Lung (tissue), 11 donors: ENCODE measurements at regions not wholly inside any gene's neighbourhood (a gene's known extent, or its start where the extent isn't known, plus 50 kb on each side); places are given as distances from the start of the nearest gene placed in this dataset.

Source experiments
- ATAC-seq: fragments of 200-7000 bp; cut with Tn5 transposase; one replicate; pipeline ENCODE4 v1.9.1; 2020; ENCODE audit warnings: moderate number of reproducible peaks; ENCODE audit not compliant: insufficient read depth, low FRiP score
- DNase-seq, 3 donors: peaks; one replicate each; pipeline ENCODE4 v3.0.0-alpha.2; 2013 to 2017
- H3K27ac ChIP-seq, 2 donors: one replicate each; pipeline ENCODE4 v1.5.1; 2013; ENCODE audit warnings: mild to moderate bottlenecking in 2 of 2, moderate library complexity in 2 of 2, control low read depth in 1 of 2, inconsistent platforms in 1 of 2, low read depth in 1 of 2, low read length in 1 of 2
- H3K27me3 ChIP-seq, 3 donors: one replicate each; pipeline ENCODE4 v1.5.1; 2013; ENCODE audit warnings: low read length in 2 of 3; ENCODE audit not compliant: control insufficient read depth in 3 of 3, insufficient read depth in 3 of 3
- H3K36me3 ChIP-seq, 4 donors: one replicate each; pipeline ENCODE4 v1.5.1; 2013; ENCODE audit warnings: low read length in 4 of 4, mild to moderate bottlenecking in 1 of 4, moderate library complexity in 1 of 4; ENCODE audit not compliant: control insufficient read depth in 4 of 4, insufficient read depth in 4 of 4
- H3K4me1 ChIP-seq, 5 donors: one replicate each; pipeline ENCODE4 v1.5.1; 2013; ENCODE audit warnings: low read length in 5 of 5, mild to moderate bottlenecking in 2 of 5, moderate library complexity in 1 of 5; ENCODE audit not compliant: control insufficient read depth in 5 of 5, insufficient read depth in 5 of 5
- H3K4me3 ChIP-seq: one replicate; pipeline ENCODE4 v1.5.1; 2013; ENCODE audit warnings: mild to moderate bottlenecking, control low read depth, moderate library complexity
- H3K9ac ChIP-seq, 2 donors: one replicate each; pipeline ENCODE4 v1.5.1; 2013; ENCODE audit warnings: low read length in 2 of 2, control low read depth in 1 of 2; ENCODE audit not compliant: insufficient read depth in 1 of 2
- H3K9me3 ChIP-seq, 4 donors: one replicate each; pipeline ENCODE4 v1.5.1; 2013; ENCODE audit warnings: low read length in 3 of 4, mild to moderate bottlenecking in 1 of 4, moderate library complexity in 1 of 4; ENCODE audit not compliant: control insufficient read depth in 4 of 4, insufficient read depth in 3 of 4
- WGBS, 2 donors: extraction: QIAGEN DNeasy Blood & Tissue Kit; methylation state at CpG; one replicate each; pipeline ENCODE4 v1.1.7; 2013; 5-methylcytosine and 5-hydroxymethylcytosine counted together
- TF ChIP-seq, protein P1 (sequence below): IDR thresholded peaks from 2 replicates; pipeline ENCODE4 v1.5.1; 2012; ENCODE audit warnings: mild to moderate bottlenecking; ENCODE audit errors: control extremely low read depth, extremely low read depth
- donor health status: control.
- donor health status: control.
- donor health status: Bipolar disorder and iron deficiency.
- donor health status: healthy.
- donor health status: DM: yes; HTN: yes; CAD: no.

DNA sequence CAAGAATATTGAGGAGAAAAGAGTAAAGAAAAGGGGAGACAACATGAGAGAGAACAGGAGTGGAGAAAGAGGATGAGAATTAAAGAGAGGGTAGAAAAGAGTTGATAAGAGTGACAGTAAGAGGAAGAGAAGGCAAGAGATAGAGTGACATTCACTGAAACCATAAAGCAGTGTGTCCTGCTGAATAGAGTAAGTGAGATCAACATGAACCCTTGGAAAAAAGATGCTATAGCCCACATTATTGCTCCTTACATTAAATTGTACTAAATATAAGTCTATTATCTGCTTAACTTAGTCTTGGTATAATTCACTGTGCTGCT lies 489.5 kb downstream of the SHISA9 start:
- Histone ChIP-seq H3K9me3 (peaks cover 0 to 3% (median 1%) of the 10 kb centered on the region in 4 donors), H3K36me3 (no peaks in the 10 kb centered on the region), H3K4me1 (no peaks in the 10 kb centered on the region), H3K27ac (no peak overlapping the region), H3K4me3 (no peak overlapping the region), H3K27me3 (no peaks in the 10 kb centered on the region), H3K9ac (no peak overlapping the region)
- TF ChIP-seq, protein P1, sequence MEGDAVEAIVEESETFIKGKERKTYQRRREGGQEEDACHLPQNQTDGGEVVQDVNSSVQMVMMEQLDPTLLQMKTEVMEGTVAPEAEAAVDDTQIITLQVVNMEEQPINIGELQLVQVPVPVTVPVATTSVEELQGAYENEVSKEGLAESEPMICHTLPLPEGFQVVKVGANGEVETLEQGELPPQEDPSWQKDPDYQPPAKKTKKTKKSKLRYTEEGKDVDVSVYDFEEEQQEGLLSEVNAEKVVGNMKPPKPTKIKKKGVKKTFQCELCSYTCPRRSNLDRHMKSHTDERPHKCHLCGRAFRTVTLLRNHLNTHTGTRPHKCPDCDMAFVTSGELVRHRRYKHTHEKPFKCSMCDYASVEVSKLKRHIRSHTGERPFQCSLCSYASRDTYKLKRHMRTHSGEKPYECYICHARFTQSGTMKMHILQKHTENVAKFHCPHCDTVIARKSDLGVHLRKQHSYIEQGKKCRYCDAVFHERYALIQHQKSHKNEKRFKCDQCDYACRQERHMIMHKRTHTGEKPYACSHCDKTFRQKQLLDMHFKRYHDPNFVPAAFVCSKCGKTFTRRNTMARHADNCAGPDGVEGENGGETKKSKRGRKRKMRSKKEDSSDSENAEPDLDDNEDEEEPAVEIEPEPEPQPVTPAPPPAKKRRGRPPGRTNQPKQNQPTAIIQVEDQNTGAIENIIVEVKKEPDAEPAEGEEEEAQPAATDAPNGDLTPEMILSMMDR = no peak
- no peak for ATAC-seq
- DNase-seq = no peak

DNA sequence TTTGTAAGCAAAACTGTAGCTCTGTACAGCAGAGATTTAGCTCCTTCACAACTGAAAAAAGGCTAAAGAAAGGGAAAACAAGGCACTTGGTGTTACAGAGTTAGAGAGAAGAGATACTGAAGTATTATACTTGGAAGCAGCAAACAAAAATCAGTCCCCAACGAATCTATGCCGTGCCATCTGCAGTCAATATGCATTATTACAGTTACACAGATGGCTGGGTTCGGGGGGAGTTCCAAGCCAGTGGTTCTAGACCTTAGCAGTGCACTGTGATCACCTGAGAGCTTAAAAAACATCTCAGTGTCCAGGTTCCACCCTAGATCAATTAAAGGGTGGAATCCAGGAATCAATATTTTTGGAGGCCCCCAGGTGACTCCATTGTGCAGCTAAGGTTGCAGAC lies 489.9 kb downstream of the SHISA9 start:
- 77 to 85% methylated on average over 3 of the region's 3 CpGs for WGBS, 2 donors
- TF ChIP-seq, protein P1 = no peak
- H3K4me1 ChIP-seq = no peaks in the 10 kb centered on the region
- no peak overlapping the region for H3K4me3 ChIP-seq
- no peak overlapping the region for H3K27ac ChIP-seq
- no peak overlapping the region for H3K9ac ChIP-seq
- no peak for ATAC-seq
- H3K27me3 ChIP-seq = no peaks in the 10 kb centered on the region
- H3K9me3 ChIP-seq = peaks cover 0 to 2% (median 1%) of the 10 kb centered on the region in 4 donors
- no peak for DNase-seq
- no peaks in the 10 kb centered on the region for H3K36me3 ChIP-seq

DNA sequence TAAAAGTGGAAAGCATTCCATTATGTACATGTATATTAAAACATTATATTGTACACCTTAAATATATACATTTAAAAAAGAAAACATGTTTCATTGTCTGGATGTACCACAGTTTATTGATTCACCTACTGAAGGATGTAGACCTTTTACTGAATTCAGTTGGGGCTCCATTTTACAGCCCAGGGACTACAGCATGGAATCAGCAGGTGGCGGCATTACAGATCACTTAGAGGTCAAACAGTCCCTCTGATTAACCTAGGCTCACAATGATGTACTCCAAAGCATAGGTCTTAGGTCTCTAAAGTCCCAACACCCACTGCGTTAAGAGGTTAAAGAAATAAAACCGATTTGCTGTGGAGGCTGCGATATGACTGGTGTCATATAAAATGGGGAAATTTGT lies 490.9 kb downstream of the SHISA9 start:
- Histone ChIP-seq H3K36me3 (no peaks in the 10 kb centered on the region), H3K4me1 (no peaks in the 10 kb centered on the region), H3K27me3 (no peaks in the 10 kb centered on the region), H3K4me3 (no peak overlapping the region), H3K9me3 (no peaks in the 10 kb centered on the region), H3K9ac (no peak overlapping the region), H3K27ac (no peak overlapping the region)
- TF ChIP-seq, protein P1 = no peak
- 91 to 94% methylated on average over 4 of the region's 4 CpGs for WGBS, 2 donors
- no peak for DNase-seq
- no peak for ATAC-seq

DNA sequence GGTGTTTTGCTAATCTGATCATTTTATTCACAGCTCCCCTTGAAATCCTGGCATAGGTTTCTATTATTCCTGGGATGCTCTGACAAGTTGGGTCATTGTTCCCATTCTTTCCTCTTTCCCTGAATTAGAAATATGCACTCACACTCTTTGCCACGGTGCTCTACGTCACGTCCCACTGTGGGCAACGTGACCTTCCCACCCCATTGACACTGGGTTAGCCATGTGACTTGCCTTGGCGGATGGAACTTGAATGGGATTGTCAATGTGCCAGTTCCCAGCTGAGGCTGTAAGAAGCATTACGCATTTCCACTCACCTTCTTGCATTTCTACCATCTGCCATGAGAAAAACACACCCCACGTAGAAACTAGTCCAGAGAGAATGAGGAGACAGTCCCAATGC lies 492.4 kb downstream of the SHISA9 start:
- TF ChIP-seq, protein P1 = no peak
- DNase-seq (no peak), ATAC-seq (no peak)
- 84 to 92% methylated on average over 7 of the region's 7 CpGs for WGBS, 2 donors
- Histone ChIP-seq H3K27me3 (no peaks in the 10 kb centered on the region), H3K9me3 (no peaks in the 10 kb centered on the region), H3K9ac (no peak overlapping the region), H3K27ac (no peak overlapping the region), H3K4me1 (no peaks in the 10 kb centered on the region), H3K36me3 (no peaks in the 10 kb centered on the region), H3K4me3 (no peak overlapping the region)
